ENCODE measurements at regions not wholly inside any gene's neighbourhood (a gene's known extent, or its start where the extent isn't known, plus 50 kb on each side); places are given as distances from the start of the nearest gene placed in this dataset.
"Not testable (repeated sequence)": the region's sequence is repeated elsewhere in the genome, so short reads cannot be mapped to it uniquely, and the experiment has no call there.

DNA sequence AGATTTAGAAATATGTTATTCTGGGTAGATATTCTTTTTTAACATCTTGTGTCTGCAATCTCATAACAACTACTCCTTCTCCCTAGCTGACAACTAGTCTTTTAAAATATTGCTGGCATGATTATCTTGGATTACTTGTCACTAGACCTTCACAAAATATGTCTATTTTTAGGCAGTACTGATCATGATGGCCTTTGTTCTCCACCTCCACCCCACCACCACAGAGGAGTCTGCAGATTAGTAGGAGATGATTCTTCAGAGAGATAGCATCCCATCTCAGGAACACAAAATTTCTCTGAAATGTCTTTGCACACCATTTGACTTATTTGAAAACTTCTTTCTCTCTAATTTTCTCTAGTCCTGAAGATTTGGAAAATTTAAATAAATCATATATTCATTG, 338.1 kb upstream of the SPHKAP start:
- DNase-seq (ENCODE audit: low spot score) = no peak

DNA sequence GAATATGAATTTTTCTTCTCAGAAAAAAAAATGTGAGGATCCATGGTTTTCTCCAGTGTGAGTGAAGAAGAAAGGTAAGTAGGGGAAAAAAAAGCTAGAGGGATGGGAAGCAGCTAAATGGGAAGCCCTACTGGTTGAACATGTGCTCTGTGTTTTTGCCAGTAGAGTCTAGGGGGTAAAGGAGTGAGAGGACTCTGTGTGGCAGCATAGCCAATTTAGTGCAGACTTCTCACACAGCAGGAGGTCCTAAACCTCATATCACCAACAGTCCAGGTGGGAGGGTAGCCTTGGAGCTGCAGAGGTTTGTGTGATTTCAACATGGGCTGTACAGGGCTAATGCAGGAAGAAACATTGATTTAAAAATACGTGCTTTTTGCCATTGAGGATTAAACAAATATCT, 334.5 kb upstream of the SPHKAP start:
- DNase-seq (ENCODE audit: low spot score) = no peak

DNA sequence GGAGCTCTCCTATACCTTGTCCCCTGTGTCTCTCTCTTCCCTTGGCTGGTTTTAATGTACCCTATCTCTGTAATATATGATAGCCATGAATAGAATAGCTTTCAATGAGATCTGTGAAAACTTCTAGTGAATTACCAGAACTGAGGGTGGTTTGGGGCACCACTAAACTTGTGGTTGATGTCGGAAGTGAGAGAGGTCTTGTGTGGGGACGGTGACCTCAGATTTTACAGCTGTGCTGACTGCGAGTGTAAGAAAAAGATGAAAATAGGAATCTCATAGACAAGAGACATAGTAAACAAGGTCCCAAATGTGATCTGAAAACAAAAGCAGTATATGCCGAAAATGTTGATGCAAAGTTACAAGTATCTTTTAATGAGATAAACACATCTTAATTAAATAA, 332.0 kb upstream of the SPHKAP start:
- not testable (repeated sequence) for DNase-seq (ENCODE audit: low spot score)

DNA sequence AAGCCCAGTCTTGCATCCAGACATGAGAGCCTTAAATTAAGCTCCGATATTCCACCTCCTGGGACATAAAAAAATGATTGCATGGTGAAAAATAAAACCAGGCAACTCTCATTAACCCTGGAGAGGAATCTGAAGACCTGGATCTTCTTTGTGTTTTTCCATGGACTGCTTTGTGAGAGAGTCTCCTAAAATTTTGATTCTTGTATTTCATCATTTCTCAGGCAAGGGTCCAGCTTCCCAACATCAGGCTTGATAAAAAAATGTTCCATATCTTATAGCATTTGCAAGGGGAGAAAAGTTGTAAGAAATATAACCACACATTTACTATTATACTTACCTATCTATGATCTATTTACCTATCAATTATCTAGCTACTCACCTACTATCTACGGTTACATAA, 327.5 kb upstream of the SPHKAP start:
- DNase-seq (ENCODE audit: low spot score) = no peak

GRCh38 chr2:228507870-228508269, 326.4 kb upstream of the SPHKAP start:
- no peak for DNase-seq (ENCODE audit: low spot score)

GRCh38 chr2:228507231-228507824, 325.8 kb upstream of the SPHKAP start:
- no peak for DNase-seq (ENCODE audit: low spot score)

GRCh38 chr2:228503731-228504130, 322.2 kb upstream of the SPHKAP start:
- no peak for DNase-seq (ENCODE audit: low spot score)

DNA sequence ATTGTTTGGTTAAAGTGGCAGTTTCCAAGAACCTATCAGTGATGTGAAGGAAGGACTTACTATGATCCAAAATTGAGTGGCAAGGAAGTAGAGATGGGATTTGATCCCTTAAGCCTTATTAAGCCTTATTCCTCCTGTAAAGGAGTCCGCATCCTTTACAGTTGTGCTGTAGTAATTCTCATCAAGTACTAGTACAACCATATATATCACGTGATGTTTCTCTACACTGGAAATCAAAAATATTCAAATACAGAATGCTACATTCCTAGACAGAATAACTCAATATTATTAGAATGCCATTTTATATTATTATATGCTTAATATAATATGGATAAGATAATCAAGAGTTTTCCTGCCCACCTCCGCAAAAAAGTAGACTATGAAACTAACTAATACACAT, 312.4 kb upstream of the SPHKAP start:
- no peak for DNase-seq (ENCODE audit: low spot score)

DNA sequence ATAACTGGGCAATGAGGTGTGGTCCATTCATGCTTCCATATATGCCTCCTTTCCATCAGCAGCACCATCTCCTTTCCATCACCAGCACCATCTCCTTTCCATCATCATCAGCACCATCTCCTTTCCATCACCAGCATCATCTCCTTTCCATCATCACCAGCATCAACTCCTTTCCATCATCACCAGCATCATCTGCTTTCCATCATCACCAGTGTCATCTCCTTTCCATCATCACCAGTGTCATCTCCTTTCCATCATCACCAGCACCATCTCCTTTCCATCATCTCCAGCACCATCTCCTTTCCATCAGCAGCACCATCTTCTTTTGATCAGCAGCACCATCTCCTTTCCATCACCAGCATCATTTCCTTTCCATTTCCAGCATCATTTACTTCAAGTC, 297.5 kb upstream of the SPHKAP start:
- no peak for DNase-seq (ENCODE audit: low spot score)

DNA sequence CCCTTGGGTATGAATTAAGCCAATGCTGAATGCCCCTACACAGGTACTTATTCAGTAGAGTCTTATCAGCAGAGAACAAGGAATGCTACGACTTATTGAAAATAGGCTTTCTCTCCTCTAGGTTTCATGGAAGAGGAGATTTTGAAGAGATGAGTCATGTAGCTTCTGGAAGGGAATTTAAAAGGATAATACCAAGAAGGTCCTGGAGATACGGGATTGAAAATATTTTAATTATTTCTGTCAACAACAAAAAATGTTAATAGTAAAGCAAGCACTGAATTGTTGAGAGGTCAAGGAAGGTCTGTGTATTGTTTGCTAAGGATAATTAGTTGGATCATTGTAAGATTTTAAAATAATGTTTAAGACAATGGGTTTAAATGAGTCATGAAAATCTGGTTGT, 293.0 kb upstream of the SPHKAP start:
- no peak for DNase-seq (ENCODE audit: low spot score)

GRCh38 chr2:228469721-228470120, 288.2 kb upstream of the SPHKAP start:
- no peak for DNase-seq (ENCODE audit: low spot score)

DNA sequence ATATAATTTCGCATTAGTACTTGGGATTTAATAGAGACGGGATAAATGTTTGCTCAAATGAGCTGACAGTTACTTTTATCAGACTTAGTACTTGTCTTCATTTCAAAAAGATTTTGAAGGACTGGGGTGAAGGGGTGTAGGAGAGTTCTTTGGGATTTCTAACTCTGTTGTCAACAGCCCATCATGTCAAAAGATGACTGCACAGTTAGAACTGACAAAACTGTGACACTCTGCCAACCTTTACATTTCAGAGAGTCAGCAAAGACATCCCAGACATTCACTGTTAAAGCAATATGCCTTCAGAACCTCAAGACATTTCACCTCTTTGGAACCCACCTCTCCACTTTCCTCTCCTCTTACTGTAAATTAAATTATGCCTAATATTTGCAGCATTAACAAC, 285.4 kb upstream of the SPHKAP start:
- DNase-seq (ENCODE audit: low spot score) = no peak

DNA sequence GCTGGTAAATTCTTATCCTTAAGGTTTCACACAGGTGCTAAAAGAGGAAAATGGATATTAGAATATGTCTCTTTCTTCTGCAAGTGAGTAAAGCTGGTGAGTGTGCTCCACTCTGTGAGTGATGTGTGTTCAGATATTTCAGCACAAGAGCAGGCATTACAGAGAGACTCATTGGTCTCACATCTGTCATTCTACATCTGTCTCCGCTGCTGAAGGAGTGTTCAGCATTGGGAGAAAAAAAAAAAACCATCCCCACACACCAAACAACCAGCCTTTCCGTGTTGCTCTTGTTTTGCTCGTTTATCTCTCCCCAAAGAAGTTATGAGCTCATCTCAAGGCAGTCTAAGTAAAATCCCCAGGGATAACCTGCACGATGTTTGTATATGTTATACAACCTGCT, 283.9 kb upstream of the SPHKAP start:
- DNase-seq (ENCODE audit: low spot score) = no peak

DNA sequence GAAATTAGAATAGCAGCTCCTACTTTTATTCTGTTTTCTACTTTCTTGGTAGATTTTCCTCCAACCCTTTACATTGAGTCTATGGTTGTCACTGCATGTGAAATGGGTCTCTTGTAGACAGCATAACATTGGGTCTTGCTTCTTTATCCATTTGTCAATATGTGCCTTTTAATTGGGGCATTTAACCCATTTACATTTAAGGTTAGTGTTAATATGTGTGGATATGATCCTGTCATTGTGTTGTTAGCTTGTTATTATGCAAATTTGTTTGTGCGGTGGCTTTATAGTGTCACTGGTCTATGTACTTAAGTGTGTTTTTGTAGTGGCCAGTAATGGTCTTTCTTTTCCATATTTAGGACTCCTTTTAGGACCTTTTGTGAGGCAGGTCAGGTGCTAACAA, 276.9 kb upstream of the SPHKAP start:
- DNase-seq (ENCODE audit: low spot score) = no peak

DNA sequence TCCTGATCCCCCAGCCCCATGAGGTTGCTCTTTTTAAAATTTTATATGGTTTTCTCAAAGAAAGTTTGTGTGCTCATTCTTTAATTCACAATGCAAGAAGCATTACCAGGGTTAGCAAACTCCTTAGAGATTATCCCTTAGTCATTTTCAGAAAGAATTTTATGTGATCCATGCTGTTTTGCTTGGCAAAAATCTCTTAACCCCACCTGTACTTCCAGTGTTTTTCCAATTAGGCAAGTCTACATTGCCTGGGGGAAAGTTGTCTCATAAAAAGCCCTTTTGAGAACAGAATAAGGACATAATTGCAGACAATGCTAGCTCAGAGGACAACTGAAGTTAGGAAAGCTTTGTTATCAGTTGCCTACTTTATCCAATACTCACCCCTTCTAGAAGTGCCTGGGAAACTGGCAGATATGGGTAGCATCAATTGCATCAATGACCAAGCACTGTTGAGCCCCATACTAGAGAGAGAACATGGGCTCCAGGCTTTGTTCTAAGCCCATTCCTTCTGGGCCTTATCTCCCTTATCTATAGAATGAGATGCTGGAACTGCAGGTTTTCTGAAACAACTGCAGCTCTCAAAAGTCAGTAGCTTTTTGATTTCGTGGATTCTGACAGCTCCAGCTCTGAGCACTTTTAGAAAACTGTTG, 265.9 kb upstream of the SPHKAP start:
- DNase-seq (ENCODE audit: low spot score) = no peak

DNA sequence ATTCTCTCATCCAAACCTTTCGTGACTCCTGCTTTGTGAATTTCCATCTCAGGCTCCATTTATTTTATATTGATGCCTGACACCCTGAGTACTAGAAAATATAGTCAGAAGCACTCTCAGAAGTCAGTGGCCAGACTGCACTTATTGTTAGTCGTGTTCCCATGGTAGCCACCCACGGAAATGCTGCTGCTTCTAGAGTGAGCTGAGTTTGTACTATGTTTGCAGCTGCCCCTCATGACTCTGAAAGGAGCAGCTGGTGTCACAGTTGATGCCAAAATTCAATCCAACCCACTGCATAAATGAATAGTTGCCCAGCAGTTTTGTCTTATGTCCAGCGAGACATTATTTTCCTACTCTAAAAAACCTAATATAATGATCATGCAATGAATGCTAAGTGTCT, 265.2 kb upstream of the SPHKAP start:
- no peak for DNase-seq (ENCODE audit: low spot score)

DNA sequence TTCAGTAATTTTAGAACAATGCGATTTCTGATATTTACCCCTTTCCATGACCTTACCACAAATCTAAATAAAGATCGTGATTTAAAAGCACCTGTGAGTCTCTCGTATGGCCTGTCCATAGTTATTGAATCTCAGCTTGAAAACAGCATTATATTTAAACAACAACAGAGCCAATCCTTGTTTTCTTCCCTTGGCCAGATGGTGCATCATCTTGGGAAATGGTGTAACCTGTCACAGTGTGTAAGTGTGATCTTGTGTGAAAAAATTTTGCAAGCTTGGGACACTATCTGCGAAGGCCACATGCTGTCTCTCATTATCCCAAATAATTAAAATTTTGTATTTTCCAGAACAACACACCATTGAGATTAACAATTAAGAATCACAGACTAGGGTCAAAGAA, 262.7 kb upstream of the SPHKAP start:
- no peak for DNase-seq (ENCODE audit: low spot score)

DNA sequence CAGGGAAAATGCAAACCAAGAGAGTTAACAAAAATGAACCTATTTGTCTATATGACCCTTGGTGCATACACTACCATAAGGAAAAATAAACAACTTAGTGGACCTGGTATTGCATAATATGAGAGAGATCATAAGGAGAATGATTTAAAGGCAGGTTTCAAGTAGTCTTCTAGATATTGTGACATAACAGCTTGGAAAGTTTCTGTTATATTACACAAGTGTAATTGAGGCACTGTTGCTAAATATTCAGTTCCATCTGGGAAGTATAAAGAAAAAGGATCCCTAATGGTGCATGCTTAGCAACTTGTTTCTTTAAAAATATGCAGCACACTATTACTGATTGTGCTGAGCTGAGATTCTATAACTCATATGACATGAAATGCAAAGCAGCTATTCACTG, 252.2 kb upstream of the SPHKAP start:
- no peak for DNase-seq (ENCODE audit: low spot score)

- no peak for DNase-seq (ENCODE audit: low spot score)
Measured at GRCh38 chr2:228432116-228432515, 250.6 kb upstream of the SPHKAP start.

DNA sequence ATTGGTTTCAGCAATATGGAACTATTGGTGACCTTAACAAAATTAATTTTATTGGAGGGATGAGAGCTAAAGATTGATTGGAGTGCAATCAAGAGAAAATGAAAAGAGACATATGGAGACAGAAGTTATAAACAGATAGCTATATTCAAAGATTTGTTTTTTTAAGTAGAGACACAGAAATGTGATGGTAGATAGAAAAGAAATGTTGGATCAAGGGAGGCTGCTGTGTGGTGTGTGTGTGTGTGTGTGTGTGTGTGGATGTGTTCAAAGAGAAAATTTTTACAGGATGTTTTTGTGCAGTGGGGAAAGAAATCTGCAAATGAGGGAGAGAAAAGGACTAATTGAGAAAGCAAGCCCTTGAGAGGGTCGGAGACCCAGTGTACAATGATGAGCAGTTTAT, 249.5 kb upstream of the SPHKAP start:
- no peak for DNase-seq (ENCODE audit: low spot score)

- no peak for DNase-seq (ENCODE audit: low spot score)
Measured at GRCh38 chr2:228426502-228427216, 245.2 kb upstream of the SPHKAP start.

DNA sequence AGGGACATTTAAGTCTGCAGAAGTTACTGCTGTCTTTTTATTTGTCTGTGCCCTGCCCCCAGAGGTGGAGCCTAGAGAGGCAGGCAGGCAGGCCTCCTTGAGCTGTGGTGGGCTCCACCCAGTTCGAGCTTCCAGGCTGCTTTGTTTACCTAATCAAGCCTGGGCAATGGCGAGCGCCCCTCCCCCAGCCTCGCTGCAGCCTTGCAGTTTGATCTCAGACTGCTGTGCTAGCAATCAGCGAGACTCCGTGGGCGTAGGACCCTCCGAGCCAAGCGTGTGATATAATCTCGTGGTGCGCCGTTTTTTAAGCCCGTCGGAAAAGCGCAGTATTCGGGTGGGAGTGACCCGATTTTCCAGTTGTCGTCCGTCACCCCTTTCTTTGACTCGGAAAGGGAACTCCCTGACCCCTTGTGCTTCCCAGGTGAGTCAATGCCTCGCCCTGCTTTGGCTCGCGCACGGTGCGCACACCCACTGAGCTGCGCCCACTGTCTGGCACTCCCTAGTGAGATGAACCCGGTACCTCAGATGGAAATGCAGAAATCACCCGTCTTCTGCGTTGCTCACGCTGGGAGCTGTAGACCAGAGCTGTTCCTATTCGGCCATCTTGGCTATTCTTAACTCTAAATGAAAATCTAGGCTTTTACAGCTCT, 244.0 kb upstream of the SPHKAP start:
- DNase-seq (ENCODE audit: low spot score) = not testable (repeated sequence)

DNA sequence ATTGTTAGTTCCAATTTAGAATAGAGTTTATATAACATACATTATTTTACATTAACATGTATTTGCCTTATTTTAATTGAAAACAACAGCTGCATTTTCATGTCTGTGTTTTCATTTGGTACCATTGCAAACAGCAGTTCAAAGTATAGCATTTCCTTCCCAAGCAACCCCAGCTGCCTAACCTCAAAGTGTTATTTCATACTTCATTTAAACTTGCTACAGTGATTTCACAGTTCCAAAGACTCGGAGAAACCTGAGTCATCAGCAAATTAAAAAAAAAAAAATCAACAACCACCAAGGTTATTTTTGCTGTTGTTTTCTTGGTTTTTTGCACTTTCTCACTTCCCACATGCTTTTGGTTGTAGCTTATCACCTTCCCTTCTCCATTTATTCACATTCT, 236.5 kb upstream of the SPHKAP start:
- DNase-seq (ENCODE audit: low spot score) = no peak
